MM.1S (cell line): ENCODE measurements at regions not wholly inside any gene's neighbourhood (a gene's known extent, or its start where the extent isn't known, plus 50 kb on each side); places are given as distances from the start of the nearest gene placed in this dataset.

ENCODE experiments used
- DNase-seq: peaks from one replicate; pipeline ENCODE4 v3.0.0-alpha.2; 2015
- H2AFZ ChIP-seq: fragments of 300-600 bp; sonication (generic); 2 replicates; pipeline ENCODE4 v1.6.0; 2016; ENCODE audit warnings: antibody characterized with exemption, low read length
- H3F3A ChIP-seq: fragments of 300-600 bp; sonication (generic); 2 replicates; pipeline ENCODE4 v1.6.1; 2016; ENCODE audit warnings: mild to moderate bottlenecking, antibody characterized with exemption, low read length, moderate library complexity, mixed read lengths; ENCODE audit not compliant: insufficient read depth
- H3K27ac ChIP-seq: fragments of 300-600 bp; sonication (generic); 2 replicates; pipeline ENCODE4 v1.5.1; 2016; ENCODE audit warnings: mild to moderate bottlenecking, low read length
- H3K27me3 ChIP-seq: fragments of 300-600 bp; sonication (generic); replicated peaks from 2 replicates; pipeline ENCODE4 v1.6.0; 2016; ENCODE audit warnings: low read length; ENCODE audit not compliant: insufficient read depth
- H3K36me3 ChIP-seq: fragments of 300-600 bp; sonication (generic); replicated peaks from 2 replicates; pipeline ENCODE4 v1.6.1; 2016; ENCODE audit warnings: mild to moderate bottlenecking, low read length, mixed read lengths; ENCODE audit not compliant: insufficient read depth
- H3K4me1 ChIP-seq: fragments of 300-600 bp; sonication (generic); 2 replicates; pipeline ENCODE4 v1.6.1; 2016; ENCODE audit warnings: low read length, mixed read lengths
- H3K4me2 ChIP-seq: fragments of 300-600 bp; sonication (generic); 2 replicates; pipeline ENCODE4 v1.6.0; 2016; ENCODE audit warnings: low read depth, low read length
- H3K4me3 ChIP-seq: fragments of 300-600 bp; sonication (generic); 2 replicates; pipeline ENCODE4 v1.5.1; 2016; ENCODE audit warnings: low read length, mixed read lengths
- H3K79me2 ChIP-seq: fragments of 300-600 bp; sonication (generic); 2 replicates; pipeline ENCODE4 v1.6.1; 2016; ENCODE audit warnings: mixed run types, low read length, mixed read lengths
- H3K9ac ChIP-seq: fragments of 300-600 bp; sonication (generic); 2 replicates; pipeline ENCODE4 v1.6.1; 2016; ENCODE audit warnings: low read length, mixed read lengths
- H3K9me2 ChIP-seq: fragments of 300-600 bp; sonication (generic); replicated peaks from 2 replicates; pipeline ENCODE4 v1.6.1; 2016; ENCODE audit warnings: mild to moderate bottlenecking, low read length, mixed read lengths; ENCODE audit not compliant: insufficient read depth
- H3K9me3 ChIP-seq: fragments of 300-600 bp; sonication (generic); replicated peaks from 2 replicates; pipeline ENCODE4 v1.6.1; 2016; ENCODE audit warnings: mild to moderate bottlenecking, low read length, mixed read lengths; ENCODE audit not compliant: insufficient read depth
- H4K20me1 ChIP-seq: fragments of 300-600 bp; sonication (generic); 2 replicates; pipeline ENCODE4 v1.6.1; 2016; ENCODE audit warnings: mild to moderate bottlenecking, low read length, moderate library complexity, mixed read lengths; ENCODE audit not compliant: insufficient read depth
- EZH2 ChIP-seq: fragments of 300-600 bp; sonication (generic); optimal IDR thresholded peaks from 2 replicates; pipeline ENCODE3; 2017; ENCODE audit warnings: low read depth, mild to moderate bottlenecking, antibody characterized with exemption, low read length, mixed read lengths
- EZH2phosphoT487 ChIP-seq: fragments of 300-600 bp; sonication (generic); IDR thresholded peaks from 2 replicates; pipeline ENCODE4 v1.6.1; 2018; ENCODE audit warnings: antibody characterized with exemption, low read length
- TF ChIP-seq, protein P1 (sequence below): fragments of 300-600 bp; sonication (generic); IDR thresholded peaks from 2 replicates; pipeline ENCODE4 v1.5.1; 2016; ENCODE audit warnings: antibody characterized with exemption, low read length, mixed read lengths

DNA sequence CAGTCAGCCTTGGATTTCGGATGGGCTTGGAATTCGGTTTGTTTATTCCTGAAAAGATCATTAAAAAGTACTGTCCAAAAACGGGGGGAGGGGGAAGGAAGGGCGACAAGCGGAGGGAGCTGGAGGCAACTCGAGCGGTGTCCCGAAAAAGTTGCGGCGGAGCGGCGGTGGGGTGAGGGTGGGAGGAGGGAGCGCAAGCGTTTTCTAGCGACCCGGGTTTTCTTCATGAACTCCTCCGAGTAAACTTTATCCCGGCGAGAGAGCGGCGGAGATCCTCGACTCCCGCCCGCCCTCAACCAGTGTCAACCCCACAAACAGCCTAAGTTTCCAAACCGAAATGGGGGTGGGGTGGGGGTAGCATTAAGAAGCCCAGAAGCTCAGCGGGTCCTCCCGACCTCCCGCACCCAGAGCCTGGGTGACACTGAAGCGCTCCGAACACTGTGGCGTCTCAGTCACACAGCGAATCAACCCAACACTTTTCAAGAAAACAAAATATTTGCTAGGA is 133.0 kb upstream of the C11orf58 start:
- Histone ChIP-seq H3K9me2 (no peaks in the 10 kb centered on the region), H3F3A (peaks cover 7% of the 10 kb centered on the region), H3K4me1 (no peaks in the 10 kb centered on the region), H3K9ac (peak overlapping the region; percentile 11; the same call in 1 of the 2 replicates), H3K4me3 (peak overlapping the region; percentile 80), H3K27me3 (peaks cover 11% of the 10 kb centered on the region; the same call in 1 of the 2 replicates), H3K4me2 (peak overlapping the region; percentile 85), H3K9me3 (no peaks in the 10 kb centered on the region), H3K79me2 (no peaks in the 10 kb centered on the region), H4K20me1 (no peaks in the 10 kb centered on the region), H3K27ac (peak overlapping the region; percentile 8; the same call in 1 of the 2 replicates), H3K36me3 (no peaks in the 10 kb centered on the region), H2AFZ (peak overlapping the region; percentile 85)
- TF ChIP-seq, protein P1, sequence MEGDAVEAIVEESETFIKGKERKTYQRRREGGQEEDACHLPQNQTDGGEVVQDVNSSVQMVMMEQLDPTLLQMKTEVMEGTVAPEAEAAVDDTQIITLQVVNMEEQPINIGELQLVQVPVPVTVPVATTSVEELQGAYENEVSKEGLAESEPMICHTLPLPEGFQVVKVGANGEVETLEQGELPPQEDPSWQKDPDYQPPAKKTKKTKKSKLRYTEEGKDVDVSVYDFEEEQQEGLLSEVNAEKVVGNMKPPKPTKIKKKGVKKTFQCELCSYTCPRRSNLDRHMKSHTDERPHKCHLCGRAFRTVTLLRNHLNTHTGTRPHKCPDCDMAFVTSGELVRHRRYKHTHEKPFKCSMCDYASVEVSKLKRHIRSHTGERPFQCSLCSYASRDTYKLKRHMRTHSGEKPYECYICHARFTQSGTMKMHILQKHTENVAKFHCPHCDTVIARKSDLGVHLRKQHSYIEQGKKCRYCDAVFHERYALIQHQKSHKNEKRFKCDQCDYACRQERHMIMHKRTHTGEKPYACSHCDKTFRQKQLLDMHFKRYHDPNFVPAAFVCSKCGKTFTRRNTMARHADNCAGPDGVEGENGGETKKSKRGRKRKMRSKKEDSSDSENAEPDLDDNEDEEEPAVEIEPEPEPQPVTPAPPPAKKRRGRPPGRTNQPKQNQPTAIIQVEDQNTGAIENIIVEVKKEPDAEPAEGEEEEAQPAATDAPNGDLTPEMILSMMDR = no peak
- TF ChIP-seq EZH2phosphoT487 = no peak
- no peak for TF ChIP-seq EZH2
- peak; percentile 16 for DNase-seq

DNA sequence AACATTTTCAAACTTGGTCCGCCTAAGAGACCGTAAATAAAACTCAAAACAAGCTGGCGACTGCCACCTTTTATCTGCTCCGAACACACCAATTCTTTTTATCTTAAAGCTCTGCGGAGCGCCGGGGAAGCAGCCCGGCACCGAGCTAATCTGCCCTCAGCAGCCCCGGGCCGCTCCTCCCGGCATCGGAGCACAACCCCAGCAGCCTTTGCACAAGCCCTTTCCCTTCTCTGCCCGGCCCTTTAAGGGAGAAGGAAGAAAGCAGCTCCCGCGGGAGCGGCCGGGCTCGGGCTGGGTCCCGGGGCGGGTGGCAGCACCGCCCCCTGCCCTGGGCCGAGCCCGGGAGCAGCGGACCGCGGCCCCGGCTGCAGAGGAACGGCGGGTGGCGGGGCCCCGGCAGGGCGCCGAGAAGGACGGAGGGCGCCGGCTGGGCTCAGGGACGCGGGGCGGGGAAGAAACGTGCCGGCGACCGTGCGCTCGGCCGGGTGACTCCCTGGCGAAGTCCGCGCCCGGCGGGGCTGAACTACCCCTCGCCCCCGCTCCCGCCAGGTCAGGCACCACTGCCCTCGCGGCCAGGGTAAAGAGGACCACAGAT is 133.6 kb upstream of the C11orf58 start:
- Histone ChIP-seq H3F3A (peaks cover 7% of the 10 kb centered on the region), H3K27ac (no peak overlapping the region), H3K4me1 (no peaks in the 10 kb centered on the region), H3K79me2 (no peaks in the 10 kb centered on the region), H3K9ac (peak overlapping the region; percentile 19; the same call in 1 of the 2 replicates), H3K27me3 (peaks cover 11% of the 10 kb centered on the region; the same call in 1 of the 2 replicates), H3K9me2 (no peaks in the 10 kb centered on the region), H3K9me3 (no peaks in the 10 kb centered on the region), H3K4me2 (peak overlapping the region; percentile 85), H3K4me3 (peak overlapping the region; percentile 80), H2AFZ (peak overlapping the region; percentile 85), H3K36me3 (no peaks in the 10 kb centered on the region), H4K20me1 (no peaks in the 10 kb centered on the region)
- no peak for TF ChIP-seq EZH2
- TF ChIP-seq, protein P1 = no peak
- TF ChIP-seq EZH2phosphoT487 = no peak
- DNase-seq = peak; percentile 34

DNA sequence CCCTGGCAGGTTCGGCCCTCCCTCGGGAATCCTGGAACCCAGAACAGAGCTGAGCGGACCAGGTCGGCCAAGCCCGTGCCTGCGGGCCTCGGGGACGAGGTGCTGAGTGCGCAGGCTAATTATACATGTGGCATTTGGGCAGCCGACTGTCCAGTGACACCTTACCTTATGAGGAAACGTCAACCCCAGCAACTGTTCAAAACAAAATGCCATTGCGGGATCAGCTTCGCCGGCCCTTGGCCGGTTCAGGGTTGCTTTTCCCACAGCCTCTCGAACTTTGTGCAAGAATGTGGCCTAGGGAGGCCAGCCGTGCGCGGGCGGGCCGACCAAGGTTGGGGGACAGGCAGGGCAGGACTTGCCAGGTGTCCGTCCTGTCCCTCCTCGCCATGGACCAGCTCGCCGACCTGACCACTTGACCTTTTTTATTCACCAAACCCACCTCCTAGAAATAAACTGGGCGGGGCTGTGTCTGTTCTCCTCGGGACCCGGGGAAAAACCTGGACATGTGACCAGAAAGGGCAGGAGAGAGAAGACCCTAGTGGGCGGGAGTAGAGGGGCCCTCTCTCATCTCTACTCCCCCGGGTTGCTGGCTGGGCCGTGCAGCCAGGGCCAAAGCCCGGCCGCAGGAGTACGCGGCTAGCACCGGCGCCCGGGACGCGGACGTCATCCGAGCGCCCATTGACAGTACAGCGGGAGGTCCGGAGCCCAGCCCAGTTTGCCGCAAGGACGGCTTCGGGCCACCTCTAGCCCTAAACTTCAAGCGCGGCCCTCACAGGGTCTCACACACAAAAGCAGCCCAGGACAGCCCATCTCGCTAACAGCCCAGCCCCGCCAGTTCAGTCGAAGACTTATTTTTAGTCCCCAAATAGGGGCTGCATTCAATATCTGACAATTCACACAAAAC is 134.3 kb upstream of the C11orf58 start:
- Histone ChIP-seq H3K9ac (peak overlapping the region; percentile 19; the same call in 1 of the 2 replicates), H3K27ac (no peak overlapping the region), H3K4me3 (peak overlapping the region; percentile 80), H4K20me1 (no peaks in the 10 kb centered on the region), H3K9me3 (no peaks in the 10 kb centered on the region), H3K4me2 (peak overlapping the region; percentile 85), H3K9me2 (no peaks in the 10 kb centered on the region), H3K4me1 (no peaks in the 10 kb centered on the region), H3K27me3 (peaks cover 11% of the 10 kb centered on the region; the same call in 1 of the 2 replicates), H2AFZ (peak overlapping the region; percentile 82), H3F3A (peaks cover 7% of the 10 kb centered on the region), H3K36me3 (no peaks in the 10 kb centered on the region), H3K79me2 (no peaks in the 10 kb centered on the region)
- TF ChIP-seq, protein P1 = no peak
- TF ChIP-seq EZH2 (no peak), EZH2phosphoT487 (no peak)
- peak; percentile 32 for DNase-seq
